ENCODE measurements at regions not wholly inside any gene's neighbourhood (a gene's known extent, or its start where the extent isn't known, plus 50 kb on each side); places are given as distances from the start of the nearest gene placed in this dataset.

- no peak for TF ChIP-seq ARNT (IDR thresholded peaks at IDR 0.05)
- no peak for TF ChIP-seq ZNF384 (IDR thresholded peaks at IDR 0.05)
- TF ChIP-seq, protein P1, sequence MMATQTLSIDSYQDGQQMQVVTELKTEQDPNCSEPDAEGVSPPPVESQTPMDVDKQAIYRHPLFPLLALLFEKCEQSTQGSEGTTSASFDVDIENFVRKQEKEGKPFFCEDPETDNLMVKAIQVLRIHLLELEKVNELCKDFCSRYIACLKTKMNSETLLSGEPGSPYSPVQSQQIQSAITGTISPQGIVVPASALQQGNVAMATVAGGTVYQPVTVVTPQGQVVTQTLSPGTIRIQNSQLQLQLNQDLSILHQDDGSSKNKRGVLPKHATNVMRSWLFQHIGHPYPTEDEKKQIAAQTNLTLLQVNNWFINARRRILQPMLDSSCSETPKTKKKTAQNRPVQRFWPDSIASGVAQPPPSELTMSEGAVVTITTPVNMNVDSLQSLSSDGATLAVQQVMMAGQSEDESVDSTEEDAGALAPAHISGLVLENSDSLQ (IDR thresholded peaks at IDR 0.05), result no peak
- TF ChIP-seq FOXK2 (IDR thresholded peaks at IDR 0.05), result no peak
- TF ChIP-seq BHLHE40 (IDR thresholded peaks at IDR 0.05; ENCODE audit: borderline replicate concordance), result no peak
- TF ChIP-seq SUZ12 (IDR thresholded peaks at IDR 0.05), result no peak
- TF ChIP-seq CTBP1 (IDR thresholded peaks at IDR 0.05; ENCODE audit: borderline replicate concordance), result no peak
- no peak for TF ChIP-seq ELF4 (IDR thresholded peaks at IDR 0.05)
- TF ChIP-seq TARDBP (IDR thresholded peaks at IDR 0.05), result no peak
- no peak for TF ChIP-seq HDGF (IDR thresholded peaks at IDR 0.05; ENCODE audit: borderline replicate concordance)
- no peak for TF ChIP-seq FOXA1 (IDR thresholded peaks at IDR 0.05)
- no peak for TF ChIP-seq LEF1 (IDR thresholded peaks at IDR 0.05; ENCODE audit: borderline replicate concordance)
- TF ChIP-seq SP1 (IDR thresholded peaks at IDR 0.05), result no peak
- no peak for TF ChIP-seq NFRKB (IDR thresholded peaks at IDR 0.05)
- no peak for TF ChIP-seq L3MBTL2 (conservative IDR thresholded peaks at IDR 0.05)
- TF ChIP-seq FOXM1 (IDR thresholded peaks at IDR 0.05; ENCODE audit: borderline replicate concordance), result no peak
- ChIA-PET POLR2A (no interaction called here), CTCF (no interaction called here)
- DNase-seq (ENCODE audit: extremely low spot score), result no peak
Measured at GRCh38 chr5:97601651-97602050, 418.6 kb upstream of the RIOK2 start.

GRCh38 chr5:97606531-97606930 is 423.5 kb upstream of the RIOK2 start:
- ChIA-PET CTCF (no interaction called here), POLR2A (no interaction called here)
- DNase-seq (ENCODE audit: extremely low spot score), result no peak
- TF ChIP-seq ELF4 (IDR thresholded peaks at IDR 0.05) (no peak), FOXM1 (IDR thresholded peaks at IDR 0.05; ENCODE audit: borderline replicate concordance) (no peak), SUZ12 (IDR thresholded peaks at IDR 0.05) (no peak), ARNT (IDR thresholded peaks at IDR 0.05) (no peak), SP1 (IDR thresholded peaks at IDR 0.05) (no peak), HDGF (IDR thresholded peaks at IDR 0.05; ENCODE audit: borderline replicate concordance) (no peak), NFRKB (IDR thresholded peaks at IDR 0.05) (no peak), LEF1 (IDR thresholded peaks at IDR 0.05; ENCODE audit: borderline replicate concordance) (no peak), L3MBTL2 (conservative IDR thresholded peaks at IDR 0.05) (no peak), BHLHE40 (IDR thresholded peaks at IDR 0.05; ENCODE audit: borderline replicate concordance) (no peak), FOXK2 (IDR thresholded peaks at IDR 0.05) (no peak), FOXA1 (IDR thresholded peaks at IDR 0.05) (no peak)
- TF ChIP-seq, protein P1 (IDR thresholded peaks at IDR 0.05), result no peak

- TF ChIP-seq SUZ12 (IDR thresholded peaks at IDR 0.05) (no peak), CTBP1 (IDR thresholded peaks at IDR 0.05; ENCODE audit: borderline replicate concordance) (no peak), ARNT (IDR thresholded peaks at IDR 0.05) (no peak), NFRKB (IDR thresholded peaks at IDR 0.05) (no peak), ELF4 (IDR thresholded peaks at IDR 0.05) (no peak), FOXK2 (IDR thresholded peaks at IDR 0.05) (no peak), TARDBP (IDR thresholded peaks at IDR 0.05) (no peak), ZNF384 (IDR thresholded peaks at IDR 0.05) (no peak), LEF1 (IDR thresholded peaks at IDR 0.05; ENCODE audit: borderline replicate concordance) (no peak), SP1 (IDR thresholded peaks at IDR 0.05) (no peak), FOXM1 (IDR thresholded peaks at IDR 0.05; ENCODE audit: borderline replicate concordance) (no peak)
- TF ChIP-seq, protein P1 (IDR thresholded peaks at IDR 0.05), result no peak
- no peak for DNase-seq (ENCODE audit: extremely low spot score)
- CTCF ChIA-PET, result no interaction called here
- POLR2A ChIA-PET, result no interaction called here
Measured at GRCh38 chr5:97608501-97608900, 425.5 kb upstream of the RIOK2 start.

- CTCF ChIA-PET, result no interaction called here
- TF ChIP-seq CTBP1 (IDR thresholded peaks at IDR 0.05; ENCODE audit: borderline replicate concordance), result no peak
- no peak for TF ChIP-seq HDGF (IDR thresholded peaks at IDR 0.05; ENCODE audit: borderline replicate concordance)
- no peak for TF ChIP-seq TARDBP (IDR thresholded peaks at IDR 0.05)
- no peak for TF ChIP-seq FOXA1 (IDR thresholded peaks at IDR 0.05)
- no peak for TF ChIP-seq NFRKB (IDR thresholded peaks at IDR 0.05)
- no peak for TF ChIP-seq ARNT (IDR thresholded peaks at IDR 0.05)
- TF ChIP-seq L3MBTL2 (conservative IDR thresholded peaks at IDR 0.05), result no peak
- TF ChIP-seq SP1 (IDR thresholded peaks at IDR 0.05), result no peak
- TF ChIP-seq BHLHE40 (IDR thresholded peaks at IDR 0.05; ENCODE audit: borderline replicate concordance), result no peak
- no peak for TF ChIP-seq SUZ12 (IDR thresholded peaks at IDR 0.05)
- TF ChIP-seq FOXK2 (IDR thresholded peaks at IDR 0.05), result no peak
- TF ChIP-seq FOXM1 (IDR thresholded peaks at IDR 0.05; ENCODE audit: borderline replicate concordance), result no peak
- TF ChIP-seq ELF4 (IDR thresholded peaks at IDR 0.05), result no peak
- TF ChIP-seq LEF1 (IDR thresholded peaks at IDR 0.05; ENCODE audit: borderline replicate concordance), result no peak
- no peak for TF ChIP-seq ZNF384 (IDR thresholded peaks at IDR 0.05)
- TF ChIP-seq, protein P1 (IDR thresholded peaks at IDR 0.05), result no peak
- POLR2A ChIA-PET, result no interaction called here
- no peak for DNase-seq (ENCODE audit: extremely low spot score)
Measured at GRCh38 chr5:97618721-97619120, 435.7 kb upstream of the RIOK2 start.

DNA sequence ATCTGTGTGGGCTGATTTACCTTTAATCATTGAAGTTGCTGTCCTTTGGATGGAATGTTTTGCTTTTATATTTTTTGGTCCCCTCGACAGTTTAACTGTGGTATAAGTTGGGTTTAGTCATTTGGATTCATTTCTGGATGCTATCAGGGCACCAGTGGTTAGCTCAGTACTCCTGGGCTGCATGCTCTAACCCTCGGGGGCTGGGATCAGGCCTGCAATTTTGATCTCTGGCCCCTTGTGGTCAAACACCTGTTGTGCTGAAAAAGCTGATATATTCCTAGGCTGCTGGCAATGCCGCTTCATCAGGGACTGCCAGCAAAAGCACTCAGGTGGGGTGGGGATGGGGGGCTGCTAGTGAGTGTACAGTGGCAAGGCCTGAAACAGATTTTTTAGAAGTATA is 440.4 kb upstream of the RIOK2 start:
- ChIA-PET POLR2A (no interaction called here), CTCF (interaction anchor here (1.1 kb wide), 1 partner anchor 90 kb away, joined by 4 read pairs; no protein-coding TSS in a partner anchor)
- no peak for DNase-seq (ENCODE audit: extremely low spot score)
- TF ChIP-seq HDGF (IDR thresholded peaks at IDR 0.05; ENCODE audit: borderline replicate concordance), result no peak
- no peak for TF ChIP-seq SUZ12 (IDR thresholded peaks at IDR 0.05)
- TF ChIP-seq FOXM1 (IDR thresholded peaks at IDR 0.05; ENCODE audit: borderline replicate concordance), result no peak
- TF ChIP-seq CTBP1 (IDR thresholded peaks at IDR 0.05; ENCODE audit: borderline replicate concordance), result no peak
- TF ChIP-seq FOXA1 (IDR thresholded peaks at IDR 0.05), result no peak
- no peak for TF ChIP-seq L3MBTL2 (conservative IDR thresholded peaks at IDR 0.05)
- TF ChIP-seq LEF1 (IDR thresholded peaks at IDR 0.05; ENCODE audit: borderline replicate concordance), result no peak
- no peak for TF ChIP-seq ZNF384 (IDR thresholded peaks at IDR 0.05)
- no peak for TF ChIP-seq NFRKB (IDR thresholded peaks at IDR 0.05)
- TF ChIP-seq, protein P1 (IDR thresholded peaks at IDR 0.05), result no peak
- no peak for TF ChIP-seq FOXK2 (IDR thresholded peaks at IDR 0.05)
